Heart left ventricle (tissue), 16 donors: ENCODE measurements at regions not wholly inside any gene's neighbourhood (a gene's known extent, or its start where the extent isn't known, plus 50 kb on each side); places are given as distances from the start of the nearest gene placed in this dataset.
"Not testable (repeated sequence)": the region's sequence is repeated elsewhere in the genome, so short reads cannot be mapped to it uniquely, and the experiment has no call there.

Experiments used
- ATAC-seq, 4 donors: fragments of 200-7000 bp; cut with Tn5 transposase; one replicate each; pipeline ENCODE4 v1.9.1; 2020 to 2022; ENCODE audit warnings: moderate library complexity in 4 of 4, mild to moderate bottlenecking in 3 of 4, moderate number of reproducible peaks in 1 of 4
- DNase-seq, 5 donors: peaks; one replicate each; pipeline ENCODE4 v3.0.0-alpha.2; 2020
- H3K27ac ChIP-seq, 12 donors: fragments of 200-600 bp; sonication (generic) in 4 of 12; one replicate each; pipeline versions ENCODE4 v1.5.0 to v1.8.0; 2016 to 2022; ENCODE audit warnings: mild to moderate bottlenecking in 2 of 12
- H3K27me3 ChIP-seq, 9 donors: fragments of 200-600 bp; sonication (generic) in 2 of 9; one replicate each; pipeline versions ENCODE4 v1.5.1 to v1.8.0; 2016 to 2022; ENCODE audit warnings: mild to moderate bottlenecking in 3 of 9
- H3K36me3 ChIP-seq, 9 donors: fragments of 200-600 bp; sonication (generic) in 2 of 9; one replicate each; pipeline versions ENCODE4 v1.5.0 to v1.8.0; 2018 to 2022; ENCODE audit warnings: mild to moderate bottlenecking in 2 of 9
- H3K4me1 ChIP-seq, 12 donors: fragments of 200-600 bp; sonication (generic) in 4 of 12; one replicate each; pipeline versions ENCODE4 v1.5.0 to v1.8.0; 2016 to 2022; ENCODE audit warnings: mild to moderate bottlenecking in 3 of 12
- H3K4me3 ChIP-seq, 12 donors: fragments of 200-600 bp; sonication (generic) in 4 of 12; one replicate each; pipeline versions ENCODE4 v1.5.0 to v1.8.0; 2017 to 2022; ENCODE audit warnings: mild to moderate bottlenecking in 9 of 12, moderate library complexity in 4 of 12
- H3K9me3 ChIP-seq, 12 donors: fragments of 200-600 bp; sonication (generic) in 4 of 12; one replicate each; pipeline versions ENCODE4 v1.5.0 to v1.8.0; 2016 to 2022; ENCODE audit warnings: mild to moderate bottlenecking in 1 of 12
- POLR2A ChIP-seq, 2 donors: fragments of 450-650 bp; IDR thresholded peaks; one replicate each; pipeline ENCODE4 v1.6.1; 2017; ENCODE audit warnings: antibody characterized with exemption in 2 of 2, mild to moderate bottlenecking in 2 of 2, moderate library complexity in 2 of 2
- WGBS, 4 donors: extraction: QIAGEN DNeasy Blood & Tissue Kit in 2 of 4; methylation state at CpG; one replicate each; pipeline versions ENCODE4 v1.1.5 to v1.1.7; 2013 to 2018; 5-methylcytosine and 5-hydroxymethylcytosine counted together
- intact Hi-C, 10 donors: fragments of 100-400 bp; cut with DNase I; formaldehyde crosslinking; loops; one replicate each; pipeline versions ENCODE4 v1.11.1 to v1.14.2; 2022
- TF ChIP-seq, protein P1 (sequence below), 12 donors: fragments of 200-600 bp; sonication (generic) in 4 of 12; IDR thresholded peaks; one replicate each; pipeline versions ENCODE4 v1.5.0 to v1.8.0; 2018 to 2022; ENCODE audit warnings: antibody characterized with exemption in 12 of 12, mild to moderate bottlenecking in 5 of 12
- donor health status: ischemic (EF 13 %, LVEDD 7.1; RV severe dilation, severe dysfunction).
- donor health status: healthy with polysubstance abuse.
- donor health status: DM: no; HTN: yes; CAD: no.
- donor health status: DM: no; HTN: no; CAD: no.
- donor health status: ischemic (EF 25% LVEDD 6.9; RV normal size, moderate dysfunction).
- donor health status: ischemic (EF 25% LVEDD 5.7; RV mildly dilated, moderate dysfunction).
- donor health status: healthy.
- donor health status: DM: yes; HTN: yes; CAD: no.
- donor health status: ischemic (EF 35%, LVEDD 5.7; RV mildly dilated, moderate dysfunction).
- donor health status: nonischemic (EF 11% LVEDD 7.7; RV severe dilation, severe dysfunction).
- donor health status: DM: yes; HTN: yes; CAD: no.
- donor health status: PGD.
- donor health status: ischemic (EF 29% LVEDD 5.4; RV normal size, mild dysfunction).
- donor health status: nonischemic (EF 23%, LVEDD 6.1; RV moderate dilation, normal function).

DNA sequence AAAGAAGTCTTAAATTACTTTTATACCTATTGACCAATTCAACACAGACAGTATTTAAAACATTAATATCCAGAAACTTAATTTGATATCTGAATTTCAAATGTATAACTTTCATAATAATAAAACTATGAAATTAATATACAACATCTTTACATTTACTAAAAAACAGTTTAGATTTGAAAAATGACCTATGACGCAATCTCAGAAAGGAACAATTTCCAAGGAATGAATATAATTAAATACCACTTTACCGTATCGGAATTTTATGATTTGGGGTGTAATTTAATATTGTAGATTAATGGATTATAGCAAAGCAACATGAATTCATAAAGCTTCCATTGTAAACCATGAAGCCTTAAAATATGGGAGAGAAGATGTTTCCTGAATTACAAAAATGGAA is 321.5 kb upstream of the TRPM3 start:
- Histone ChIP-seq H3K4me3 (no peak overlapping the region), H3K27me3 (peaks cover 18 to 62% (median 24%) of the 10 kb centered on the region in 9 donors), H3K4me1 (peaks cover 0 to 10% (median 0%) of the 10 kb centered on the region in 12 donors), H3K9me3 (no peaks in the 10 kb centered on the region), H3K27ac (no peak overlapping the region), H3K36me3 (no peaks in the 10 kb centered on the region)
- intact Hi-C loops: no loop called here
- DNase-seq: no peak
- WGBS, 4 donors: 93 to 96% (median 95%) methylated on average over 3 of the region's 3 CpGs
- TF ChIP-seq, protein P1, sequence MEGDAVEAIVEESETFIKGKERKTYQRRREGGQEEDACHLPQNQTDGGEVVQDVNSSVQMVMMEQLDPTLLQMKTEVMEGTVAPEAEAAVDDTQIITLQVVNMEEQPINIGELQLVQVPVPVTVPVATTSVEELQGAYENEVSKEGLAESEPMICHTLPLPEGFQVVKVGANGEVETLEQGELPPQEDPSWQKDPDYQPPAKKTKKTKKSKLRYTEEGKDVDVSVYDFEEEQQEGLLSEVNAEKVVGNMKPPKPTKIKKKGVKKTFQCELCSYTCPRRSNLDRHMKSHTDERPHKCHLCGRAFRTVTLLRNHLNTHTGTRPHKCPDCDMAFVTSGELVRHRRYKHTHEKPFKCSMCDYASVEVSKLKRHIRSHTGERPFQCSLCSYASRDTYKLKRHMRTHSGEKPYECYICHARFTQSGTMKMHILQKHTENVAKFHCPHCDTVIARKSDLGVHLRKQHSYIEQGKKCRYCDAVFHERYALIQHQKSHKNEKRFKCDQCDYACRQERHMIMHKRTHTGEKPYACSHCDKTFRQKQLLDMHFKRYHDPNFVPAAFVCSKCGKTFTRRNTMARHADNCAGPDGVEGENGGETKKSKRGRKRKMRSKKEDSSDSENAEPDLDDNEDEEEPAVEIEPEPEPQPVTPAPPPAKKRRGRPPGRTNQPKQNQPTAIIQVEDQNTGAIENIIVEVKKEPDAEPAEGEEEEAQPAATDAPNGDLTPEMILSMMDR (IDR thresholded peaks at IDR 0.05): no peak
- ATAC-seq: no peak

DNA sequence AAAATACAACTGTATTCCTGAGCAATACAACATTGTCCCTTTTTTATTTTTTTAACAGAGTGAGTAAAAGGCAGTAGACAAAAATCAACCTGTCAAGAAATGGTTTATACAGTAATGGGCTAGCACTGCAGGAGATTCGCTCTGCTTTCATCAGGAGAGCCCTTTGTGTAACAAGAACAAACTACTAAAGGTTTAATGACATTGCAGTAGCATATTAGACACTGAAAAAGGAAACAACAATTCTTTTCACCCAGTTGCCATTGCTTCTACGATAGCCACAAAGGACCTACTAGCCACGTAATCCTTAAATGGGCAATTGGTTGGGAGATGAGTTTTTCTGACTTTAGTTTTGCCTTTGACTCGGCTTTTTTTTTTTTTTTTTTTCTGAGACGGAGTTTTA is 319.8 kb upstream of the TRPM3 start:
- intact Hi-C loops: no loop called here
- ATAC-seq: no peak
- Histone ChIP-seq H3K27ac (no peak overlapping the region), H3K4me1 (peaks cover 0 to under 1% (median 0%) of the 10 kb centered on the region in 12 donors), H3K9me3 (no peaks in the 10 kb centered on the region), H3K4me3 (no peak overlapping the region), H3K27me3 (peaks cover 1 to 45% (median 7%) of the 10 kb centered on the region in 9 donors), H3K36me3 (no peaks in the 10 kb centered on the region)
- 79 to 84% (median 82%) methylated on average over 5 of the region's 5 CpGs for WGBS, 4 donors
- no peak for DNase-seq
- no peak for TF ChIP-seq POLR2A (IDR thresholded peaks at IDR 0.05)
- TF ChIP-seq, protein P1 (IDR thresholded peaks at IDR 0.05): no peak

DNA sequence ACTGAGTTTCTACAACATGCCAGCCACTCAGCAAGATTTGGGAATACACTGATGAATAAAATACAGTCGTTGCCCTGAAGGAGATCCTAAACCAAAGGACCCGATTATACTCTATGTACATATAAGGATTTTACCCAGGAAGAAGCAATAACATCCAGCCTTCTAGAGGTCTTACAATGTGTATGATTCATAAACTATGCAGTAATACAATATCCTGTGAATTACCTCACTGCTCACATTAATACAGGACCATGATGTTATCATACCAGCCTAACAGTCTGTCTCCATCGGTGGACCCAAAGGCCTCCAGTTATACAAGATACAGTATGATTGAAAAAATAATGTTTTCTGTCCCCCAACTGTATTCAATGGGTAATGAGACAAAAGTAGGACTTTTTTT is 310.5 kb upstream of the TRPM3 start:
- peaks cover 0 to 5% (median 0%) of the 10 kb centered on the region in 12 donors for H3K9me3 ChIP-seq
- intact Hi-C loops: no loop called here
- H3K27ac ChIP-seq: no peak overlapping the region
- H3K36me3 ChIP-seq: no peaks in the 10 kb centered on the region
- WGBS, 4 donors: 77 to 88% (median 82%) methylated on average over 3 of the region's 3 CpGs
- H3K4me1 ChIP-seq: no peaks in the 10 kb centered on the region
- peaks cover 0 to 9% (median 0%) of the 10 kb centered on the region in 9 donors for H3K27me3 ChIP-seq
- no peak overlapping the region for H3K4me3 ChIP-seq
- DNase-seq: no peak
- no peak for ATAC-seq
- TF ChIP-seq POLR2A (IDR thresholded peaks at IDR 0.05): no peak
- TF ChIP-seq, protein P1 (IDR thresholded peaks at IDR 0.05): no peak

DNA sequence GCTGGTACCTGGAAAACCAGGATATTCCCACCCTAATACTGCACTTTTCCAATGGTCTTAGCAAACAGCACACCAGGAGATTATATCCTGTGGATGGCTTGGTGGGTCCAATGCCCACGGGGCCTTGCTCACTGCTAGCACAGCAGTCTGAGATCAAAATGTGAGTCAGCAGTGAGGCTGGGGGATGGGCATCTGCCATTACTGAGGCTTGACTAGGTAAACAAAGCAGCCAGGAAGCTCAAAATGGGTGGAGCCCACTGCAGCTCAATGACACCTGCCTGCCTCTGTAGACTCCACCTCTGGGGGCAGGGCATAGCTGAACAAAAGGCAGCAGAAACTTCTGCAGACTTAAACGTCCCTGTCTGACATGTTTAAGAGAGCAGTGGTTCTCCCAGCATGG is 285.9 kb upstream of the TRPM3 start:
- H3K9me3 ChIP-seq, H3K27ac ChIP-seq, DNase-seq, H3K4me3 ChIP-seq, H3K4me1 ChIP-seq, H3K27me3 ChIP-seq, ATAC-seq, intact Hi-C loops, H3K36me3 ChIP-seq: not testable (repeated sequence)
- 65 to 71% (median 68%) methylated on average over 2 of the region's 2 CpGs for WGBS, 4 donors

DNA sequence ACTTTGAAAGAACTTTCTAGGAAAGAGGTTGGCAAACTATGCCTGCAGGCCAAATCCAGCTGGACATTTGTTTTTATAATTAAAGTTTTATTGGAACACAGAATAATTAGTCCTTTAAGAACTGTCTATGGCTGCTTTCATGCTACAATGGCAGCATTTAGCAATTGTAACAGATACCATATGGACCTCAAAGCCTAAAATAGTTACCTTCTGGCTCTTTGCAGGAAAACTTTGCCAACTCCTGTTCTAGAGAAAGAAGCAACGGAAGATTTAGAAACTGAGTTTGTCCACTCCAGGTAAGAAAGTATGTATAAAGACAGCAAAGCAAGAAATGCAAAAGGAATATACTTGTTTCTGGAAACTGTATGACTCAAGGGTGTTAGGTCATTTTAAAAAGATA is 281.7 kb upstream of the TRPM3 start:
- intact Hi-C loops: no loop called here
- no peak for TF ChIP-seq POLR2A (IDR thresholded peaks at IDR 0.05)
- TF ChIP-seq, protein P1 (IDR thresholded peaks at IDR 0.05): no peak
- H3K9me3 ChIP-seq: no peaks in the 10 kb centered on the region
- ATAC-seq: no peak
- no peak overlapping the region for H3K4me3 ChIP-seq
- no peaks in the 10 kb centered on the region for H3K27me3 ChIP-seq
- WGBS, 4 donors: 83 to 91% (median 88%) methylated on average over 1 of the region's 1 CpG
- no peaks in the 10 kb centered on the region for H3K36me3 ChIP-seq
- no peak overlapping the region for H3K27ac ChIP-seq
- no peaks in the 10 kb centered on the region for H3K4me1 ChIP-seq
- DNase-seq: no peak
